ENCODE measurements at regions not wholly inside any gene's neighbourhood (a gene's known extent, or its start where the extent isn't known, plus 50 kb on each side); places are given as distances from the start of the nearest gene placed in this dataset.

- H3K36me3 ChIP-seq (replicated peaks in 1 of 2; ENCODE audit: control insufficient read depth in 1 of 2, insufficient read depth in 2 of 2, low read length in 1 of 2): no peaks in the 10 kb centered on the region
- H3K9ac ChIP-seq: no peak overlapping the region
- WGBS (ENCODE audit: low lambda C conversion rate): 6% methylated on average over 1 of the region's 1 CpG
- H3F3A ChIP-seq (replicated peaks; ENCODE audit: insufficient read depth): no peaks in the 10 kb centered on the region
- DNase-seq: no peak
- H3K9me2 ChIP-seq: no peaks in the 10 kb centered on the region
- POLR2A ChIA-PET: no interaction called here
- no peak overlapping the region for H3K4me3 ChIP-seq (ENCODE audit: low read depth in 2 of 2, low read length in 1 of 2)
- H3K9me3 ChIP-seq: no peaks in the 10 kb centered on the region
- TF ChIP-seq, protein P1, sequence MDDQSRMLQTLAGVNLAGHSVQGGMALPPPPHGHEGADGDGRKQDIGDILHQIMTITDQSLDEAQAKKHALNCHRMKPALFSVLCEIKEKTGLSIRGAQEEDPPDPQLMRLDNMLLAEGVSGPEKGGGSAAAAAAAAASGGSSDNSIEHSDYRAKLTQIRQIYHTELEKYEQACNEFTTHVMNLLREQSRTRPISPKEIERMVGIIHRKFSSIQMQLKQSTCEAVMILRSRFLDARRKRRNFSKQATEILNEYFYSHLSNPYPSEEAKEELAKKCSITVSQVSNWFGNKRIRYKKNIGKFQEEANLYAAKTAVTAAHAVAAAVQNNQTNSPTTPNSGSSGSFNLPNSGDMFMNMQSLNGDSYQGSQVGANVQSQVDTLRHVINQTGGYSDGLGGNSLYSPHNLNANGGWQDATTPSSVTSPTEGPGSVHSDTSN (IDR thresholded peaks at IDR 0.05): no peak
- no peak for TF ChIP-seq RAD21 (IDR thresholded peaks at IDR 0.05; ENCODE audit: low read length)
- no peak for TF ChIP-seq GABPA (IDR thresholded peaks at IDR 0.05; ENCODE audit: low read depth)
- TF ChIP-seq, protein P2, sequence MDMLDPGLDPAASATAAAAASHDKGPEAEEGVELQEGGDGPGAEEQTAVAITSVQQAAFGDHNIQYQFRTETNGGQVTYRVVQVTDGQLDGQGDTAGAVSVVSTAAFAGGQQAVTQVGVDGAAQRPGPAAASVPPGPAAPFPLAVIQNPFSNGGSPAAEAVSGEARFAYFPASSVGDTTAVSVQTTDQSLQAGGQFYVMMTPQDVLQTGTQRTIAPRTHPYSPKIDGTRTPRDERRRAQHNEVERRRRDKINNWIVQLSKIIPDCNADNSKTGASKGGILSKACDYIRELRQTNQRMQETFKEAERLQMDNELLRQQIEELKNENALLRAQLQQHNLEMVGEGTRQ (IDR thresholded peaks at IDR 0.05; ENCODE audit: borderline replicate concordance, low read depth, low read length): no peak
- no peak for TF ChIP-seq FOXJ3 (CRISPR knock-in tag; IDR thresholded peaks at IDR 0.05)
- no peak for TF ChIP-seq FOSL2 (IDR thresholded peaks at IDR 0.05; ENCODE audit: borderline replicate concordance, low read depth)
- no peak for TF ChIP-seq NRF1 (IDR thresholded peaks at IDR 0.05; ENCODE audit: low read depth, low read length)
- TF ChIP-seq, protein P3, sequence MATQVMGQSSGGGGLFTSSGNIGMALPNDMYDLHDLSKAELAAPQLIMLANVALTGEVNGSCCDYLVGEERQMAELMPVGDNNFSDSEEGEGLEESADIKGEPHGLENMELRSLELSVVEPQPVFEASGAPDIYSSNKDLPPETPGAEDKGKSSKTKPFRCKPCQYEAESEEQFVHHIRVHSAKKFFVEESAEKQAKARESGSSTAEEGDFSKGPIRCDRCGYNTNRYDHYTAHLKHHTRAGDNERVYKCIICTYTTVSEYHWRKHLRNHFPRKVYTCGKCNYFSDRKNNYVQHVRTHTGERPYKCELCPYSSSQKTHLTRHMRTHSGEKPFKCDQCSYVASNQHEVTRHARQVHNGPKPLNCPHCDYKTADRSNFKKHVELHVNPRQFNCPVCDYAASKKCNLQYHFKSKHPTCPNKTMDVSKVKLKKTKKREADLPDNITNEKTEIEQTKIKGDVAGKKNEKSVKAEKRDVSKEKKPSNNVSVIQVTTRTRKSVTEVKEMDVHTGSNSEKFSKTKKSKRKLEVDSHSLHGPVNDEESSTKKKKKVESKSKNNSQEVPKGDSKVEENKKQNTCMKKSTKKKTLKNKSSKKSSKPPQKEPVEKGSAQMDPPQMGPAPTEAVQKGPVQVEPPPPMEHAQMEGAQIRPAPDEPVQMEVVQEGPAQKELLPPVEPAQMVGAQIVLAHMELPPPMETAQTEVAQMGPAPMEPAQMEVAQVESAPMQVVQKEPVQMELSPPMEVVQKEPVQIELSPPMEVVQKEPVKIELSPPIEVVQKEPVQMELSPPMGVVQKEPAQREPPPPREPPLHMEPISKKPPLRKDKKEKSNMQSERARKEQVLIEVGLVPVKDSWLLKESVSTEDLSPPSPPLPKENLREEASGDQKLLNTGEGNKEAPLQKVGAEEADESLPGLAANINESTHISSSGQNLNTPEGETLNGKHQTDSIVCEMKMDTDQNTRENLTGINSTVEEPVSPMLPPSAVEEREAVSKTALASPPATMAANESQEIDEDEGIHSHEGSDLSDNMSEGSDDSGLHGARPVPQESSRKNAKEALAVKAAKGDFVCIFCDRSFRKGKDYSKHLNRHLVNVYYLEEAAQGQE (IDR thresholded peaks at IDR 0.05; ENCODE audit: low read depth, low read length): no peak
- no peak for TF ChIP-seq CHD2 (IDR thresholded peaks at IDR 0.05; ENCODE audit: low read length, partially characterized antibody)
- TF ChIP-seq RCOR1 (IDR thresholded peaks at IDR 0.05; ENCODE audit: low read length): no peak
- no peak for TF ChIP-seq TEAD4 (IDR thresholded peaks at IDR 0.05; ENCODE audit: borderline replicate concordance, insufficient read depth)
- TF ChIP-seq, protein P4, sequence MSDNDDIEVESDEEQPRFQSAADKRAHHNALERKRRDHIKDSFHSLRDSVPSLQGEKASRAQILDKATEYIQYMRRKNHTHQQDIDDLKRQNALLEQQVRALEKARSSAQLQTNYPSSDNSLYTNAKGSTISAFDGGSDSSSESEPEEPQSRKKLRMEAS (IDR thresholded peaks at IDR 0.05; ENCODE audit: low read depth): no peak
- no peak for TF ChIP-seq USF1 (IDR thresholded peaks at IDR 0.05; ENCODE audit: borderline replicate concordance, low read depth)
- no peak for TF ChIP-seq NFIC (IDR thresholded peaks at IDR 0.05; ENCODE audit: borderline replicate concordance)
- no peak for TF ChIP-seq SMC3 (IDR thresholded peaks at IDR 0.05; ENCODE audit: low read depth, low read length)
- no peak for TF ChIP-seq RXRA (IDR thresholded peaks at IDR 0.05; ENCODE audit: borderline replicate concordance, low read depth)
- no peak for TF ChIP-seq EP300 (IDR thresholded peaks at IDR 0.05; ENCODE audit: borderline replicate concordance in 1 of 2, low read depth in 1 of 2, low read length in 1 of 2)
- no peak for TF ChIP-seq ELF1 (IDR thresholded peaks at IDR 0.05)
- no peak for TF ChIP-seq RFX5 (IDR thresholded peaks at IDR 0.05; ENCODE audit: low read length)
- TF ChIP-seq, protein P5, sequence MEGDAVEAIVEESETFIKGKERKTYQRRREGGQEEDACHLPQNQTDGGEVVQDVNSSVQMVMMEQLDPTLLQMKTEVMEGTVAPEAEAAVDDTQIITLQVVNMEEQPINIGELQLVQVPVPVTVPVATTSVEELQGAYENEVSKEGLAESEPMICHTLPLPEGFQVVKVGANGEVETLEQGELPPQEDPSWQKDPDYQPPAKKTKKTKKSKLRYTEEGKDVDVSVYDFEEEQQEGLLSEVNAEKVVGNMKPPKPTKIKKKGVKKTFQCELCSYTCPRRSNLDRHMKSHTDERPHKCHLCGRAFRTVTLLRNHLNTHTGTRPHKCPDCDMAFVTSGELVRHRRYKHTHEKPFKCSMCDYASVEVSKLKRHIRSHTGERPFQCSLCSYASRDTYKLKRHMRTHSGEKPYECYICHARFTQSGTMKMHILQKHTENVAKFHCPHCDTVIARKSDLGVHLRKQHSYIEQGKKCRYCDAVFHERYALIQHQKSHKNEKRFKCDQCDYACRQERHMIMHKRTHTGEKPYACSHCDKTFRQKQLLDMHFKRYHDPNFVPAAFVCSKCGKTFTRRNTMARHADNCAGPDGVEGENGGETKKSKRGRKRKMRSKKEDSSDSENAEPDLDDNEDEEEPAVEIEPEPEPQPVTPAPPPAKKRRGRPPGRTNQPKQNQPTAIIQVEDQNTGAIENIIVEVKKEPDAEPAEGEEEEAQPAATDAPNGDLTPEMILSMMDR (IDR thresholded peaks at IDR 0.05): no peak
- CTCF ChIA-PET: no interaction called here
- H3K27me3 ChIP-seq (ENCODE audit: insufficient read depth): no peaks in the 10 kb centered on the region
- H3K79me2 ChIP-seq (ENCODE audit: insufficient read depth): no peaks in the 10 kb centered on the region
- no peak overlapping the region for H3K27ac ChIP-seq (ENCODE audit: low read depth in 2 of 2, low read length in 1 of 2)
- no peaks in the 10 kb centered on the region for H3K4me1 ChIP-seq (ENCODE audit: control insufficient read depth in 1 of 2, insufficient read depth in 2 of 2, low read depth in 1 of 2, low read length in 1 of 2)
- H3K4me2 ChIP-seq: no peak overlapping the region
- no peaks in the 10 kb centered on the region for H4K20me1 ChIP-seq (ENCODE audit: insufficient read depth)
- no peak overlapping the region for H2AFZ ChIP-seq (ENCODE audit: low read depth)
Measured at GRCh38 chr15:95662638-95663037, 667.9 kb upstream of the NR2F2 start.
